GM18498 (cell line): ENCODE measurements at regions not wholly inside any gene's neighbourhood (a gene's known extent, or its start where the extent isn't known, plus 50 kb on each side); places are given as distances from the start of the nearest gene placed in this dataset.
"Not testable (repeated sequence)": the region's sequence is repeated elsewhere in the genome, so short reads cannot be mapped to it uniquely, and the experiment has no call there.

Experiments used
- ATAC-seq: cut with Tn5 transposase; IDR thresholded peaks from one replicate; pipeline ENCODE4 v1.9.1; 2021; ENCODE audit warnings: mild to moderate bottlenecking, moderate library complexity; ENCODE audit not compliant: unreplicated experiment

- no peak for ATAC-seq
Measured at GRCh38 chr4:169342906-169343564, 72.3 kb upstream of the SH3RF1 start.

- ATAC-seq: no peak
Measured at GRCh38 chr4:169342159-169342860, 71.6 kb upstream of the SH3RF1 start.

- ATAC-seq: peak; percentile 66
Measured at GRCh38 chr4:169341490-169341889, 70.7 kb upstream of the SH3RF1 start.

GRCh38 chr4:169340834-169341233 lies 70.1 kb upstream of the SH3RF1 start:
- ATAC-seq: peak; percentile 25

- no peak for ATAC-seq
Measured at GRCh38 chr4:169338241-169338640, 67.5 kb upstream of the SH3RF1 start.

GRCh38 chr4:169337510-169337909 lies 66.8 kb upstream of the SH3RF1 start:
- ATAC-seq: no peak

- ATAC-seq: no peak
Measured at GRCh38 chr4:169335331-169335730, 64.6 kb upstream of the SH3RF1 start.

GRCh38 chr4:169334335-169334734 lies 63.6 kb upstream of the SH3RF1 start:
- ATAC-seq: no peak

- ATAC-seq: no peak
Measured at GRCh38 chr4:169333265-169333664, 62.5 kb upstream of the SH3RF1 start.

GRCh38 chr4:169332583-169332982 lies 61.8 kb upstream of the SH3RF1 start:
- no peak for ATAC-seq

- ATAC-seq: no peak
Measured at GRCh38 chr4:169330811-169331210, 60.1 kb upstream of the SH3RF1 start.

- no peak for ATAC-seq
Measured at GRCh38 chr4:169330095-169330494, 59.3 kb upstream of the SH3RF1 start.

GRCh38 chr4:169327951-169328350 lies 57.2 kb upstream of the SH3RF1 start:
- ATAC-seq: no peak

GRCh38 chr4:169323925-169324324 lies 53.2 kb upstream of the SH3RF1 start:
- not testable (repeated sequence) for ATAC-seq

- ATAC-seq: not testable (repeated sequence)
Measured at GRCh38 chr4:169322833-169323232, 52.1 kb upstream of the SH3RF1 start.
